Right lobe of liver (tissue), 4 donors: ENCODE measurements at regions not wholly inside any gene's neighbourhood (a gene's known extent, or its start where the extent isn't known, plus 50 kb on each side); places are given as distances from the start of the nearest gene placed in this dataset.
"Not testable (repeated sequence)": the region's sequence is repeated elsewhere in the genome, so short reads cannot be mapped to it uniquely, and the experiment has no call there.

Experiments
- POLR2A ChIP-seq: fragments of 450-650 bp; IDR thresholded peaks from one replicate; pipeline ENCODE4 v1.6.1; 2017; ENCODE audit warnings: antibody characterized with exemption, mild to moderate bottlenecking
- TF ChIP-seq, protein P1 (sequence below), 4 donors: fragments of 200-600 bp in 3 of 4; fragments of 450-650 bp in 1 of 4; IDR thresholded peaks; one replicate each; pipeline versions ENCODE4 v1.5.1 to v1.8.0; 2016 to 2022; ENCODE audit warnings: antibody characterized with exemption in 4 of 4, mild to moderate bottlenecking in 2 of 4
- donor health status: DM: no; HTN: no; CAD: no.
- donor health status: DM: no; HTN: no; CAD: no.
- donor health status: DM: no; HTN: yes; CAD: no.

DNA sequence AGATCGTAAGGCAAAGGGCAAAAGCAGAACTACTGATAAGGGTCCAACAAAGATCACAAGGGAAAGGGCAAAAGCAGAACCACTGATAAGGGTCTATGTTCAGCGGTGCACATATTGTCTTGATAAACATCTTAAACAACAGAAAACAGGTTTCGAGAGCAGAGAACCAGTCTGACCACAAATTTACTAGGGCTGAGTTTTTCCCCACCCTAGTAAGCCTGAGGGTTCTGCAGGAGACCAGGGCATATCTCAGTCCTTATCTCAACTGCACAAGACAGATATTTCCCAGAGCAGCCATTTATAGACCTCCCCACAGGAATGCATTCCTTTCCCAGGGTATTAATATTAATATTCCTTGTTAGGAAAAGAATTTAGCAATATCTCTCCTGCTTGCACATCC is 101.4 kb upstream of the THBS2 start:
- TF ChIP-seq POLR2A: not testable (repeated sequence)
- TF ChIP-seq, protein P1, sequence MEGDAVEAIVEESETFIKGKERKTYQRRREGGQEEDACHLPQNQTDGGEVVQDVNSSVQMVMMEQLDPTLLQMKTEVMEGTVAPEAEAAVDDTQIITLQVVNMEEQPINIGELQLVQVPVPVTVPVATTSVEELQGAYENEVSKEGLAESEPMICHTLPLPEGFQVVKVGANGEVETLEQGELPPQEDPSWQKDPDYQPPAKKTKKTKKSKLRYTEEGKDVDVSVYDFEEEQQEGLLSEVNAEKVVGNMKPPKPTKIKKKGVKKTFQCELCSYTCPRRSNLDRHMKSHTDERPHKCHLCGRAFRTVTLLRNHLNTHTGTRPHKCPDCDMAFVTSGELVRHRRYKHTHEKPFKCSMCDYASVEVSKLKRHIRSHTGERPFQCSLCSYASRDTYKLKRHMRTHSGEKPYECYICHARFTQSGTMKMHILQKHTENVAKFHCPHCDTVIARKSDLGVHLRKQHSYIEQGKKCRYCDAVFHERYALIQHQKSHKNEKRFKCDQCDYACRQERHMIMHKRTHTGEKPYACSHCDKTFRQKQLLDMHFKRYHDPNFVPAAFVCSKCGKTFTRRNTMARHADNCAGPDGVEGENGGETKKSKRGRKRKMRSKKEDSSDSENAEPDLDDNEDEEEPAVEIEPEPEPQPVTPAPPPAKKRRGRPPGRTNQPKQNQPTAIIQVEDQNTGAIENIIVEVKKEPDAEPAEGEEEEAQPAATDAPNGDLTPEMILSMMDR (IDR thresholded peaks at IDR 0.05): not testable (repeated sequence)
